ENCODE measurements at regions not wholly inside any gene's neighbourhood (a gene's known extent, or its start where the extent isn't known, plus 50 kb on each side); places are given as distances from the start of the nearest gene placed in this dataset.

- Histone ChIP-seq H4K20me1 (ENCODE audit: low read depth) (no peaks in the 10 kb centered on the region), H2AFZ (replicated peaks) (no peak overlapping the region), H3K9me3 (ENCODE audit: low read depth) (no peaks in the 10 kb centered on the region), H3F3A (ENCODE audit: low read depth) (no peaks in the 10 kb centered on the region), H3K79me2 (ENCODE audit: low read depth) (no peaks in the 10 kb centered on the region), H3K9ac (no peak overlapping the region), H3K4me1 (no peaks in the 10 kb centered on the region), H3K27me3 (no peaks in the 10 kb centered on the region), H3K4me2 (no peak overlapping the region), H3K27ac (no peak overlapping the region), H3K4me3 (no peak overlapping the region), H3K36me3 (no peaks in the 10 kb centered on the region)
- H3K27ac Mint-ChIP-seq, result no peak overlapping the region
- H3K4me3 Mint-ChIP-seq, result no peak overlapping the region
- no peaks in the 10 kb centered on the region for H3K36me3 Mint-ChIP-seq
- peaks cover 12% of the 10 kb centered on the region for H3K9me3 Mint-ChIP-seq
- no peaks in the 10 kb centered on the region for H3K27me3 Mint-ChIP-seq (ENCODE audit: insufficient read depth, low read depth)
- TF ChIP-seq EZH2phosphoT487 (IDR thresholded peaks at IDR 0.05), result no peak
- no peak for TF ChIP-seq EZH2 (IDR thresholded peaks at IDR 0.05)
- H3K4me1 Mint-ChIP-seq, result peaks cover 9% of the 10 kb centered on the region
- no peak for DNase-seq (ENCODE audit: low spot score)
Observed at GRCh38 chr1:234681990-234682389, 72.0 kb upstream of the IRF2BP2 start.

- no peak for TF ChIP-seq CTCF (IDR thresholded peaks at IDR 0.05)
- Histone ChIP-seq H4K20me1 (ENCODE audit: low read depth) (no peaks in the 10 kb centered on the region), H2AFZ (replicated peaks) (no peak overlapping the region), H3K27ac (no peak overlapping the region), H3K4me1 (no peaks in the 10 kb centered on the region), H3K9me3 (ENCODE audit: low read depth) (no peaks in the 10 kb centered on the region), H3K9ac (no peak overlapping the region), H3K79me2 (ENCODE audit: low read depth) (no peaks in the 10 kb centered on the region), H3K36me3 (no peaks in the 10 kb centered on the region), H3K27me3 (no peaks in the 10 kb centered on the region), H3K4me2 (no peak overlapping the region), H3K4me3 (no peak overlapping the region), H3F3A (ENCODE audit: low read depth) (no peaks in the 10 kb centered on the region)
- Mint-ChIP-seq H3K9me3 (peaks cover 7% of the 10 kb centered on the region), H3K36me3 (no peaks in the 10 kb centered on the region), H3K4me1 (peaks cover 16% of the 10 kb centered on the region), H3K27ac (no peak overlapping the region), H3K4me3 (no peak overlapping the region), H3K27me3 (ENCODE audit: insufficient read depth, low read depth) (no peaks in the 10 kb centered on the region)
- DNase-seq (ENCODE audit: low spot score), result no peak
Observed at GRCh38 chr1:234681065-234681464, 71.1 kb upstream of the IRF2BP2 start.

GRCh38 chr1:234680331-234680904 lies 70.4 kb upstream of the IRF2BP2 start:
- Histone ChIP-seq H3K4me2 (no peak overlapping the region), H4K20me1 (ENCODE audit: low read depth) (no peaks in the 10 kb centered on the region)

More at GRCh38 chr1:234680331-234680904, 70.4 kb upstream of the IRF2BP2 start:
- Histone ChIP-seq H3K4me1 (no peaks in the 10 kb centered on the region), H3K9ac (no peak overlapping the region), H3K4me3 (no peak overlapping the region), H3K36me3 (no peaks in the 10 kb centered on the region), H3K27ac (no peak overlapping the region), H3K9me3 (ENCODE audit: low read depth) (no peaks in the 10 kb centered on the region), H3F3A (ENCODE audit: low read depth) (no peaks in the 10 kb centered on the region), H2AFZ (replicated peaks) (no peak overlapping the region), H3K79me2 (ENCODE audit: low read depth) (no peaks in the 10 kb centered on the region), H3K27me3 (no peaks in the 10 kb centered on the region)
- Mint-ChIP-seq H3K4me3 (no peak overlapping the region), H3K9me3 (peaks cover 2% of the 10 kb centered on the region), H3K36me3 (no peaks in the 10 kb centered on the region), H3K4me1 (peaks cover 23% of the 10 kb centered on the region), H3K27ac (no peak overlapping the region), H3K27me3 (ENCODE audit: insufficient read depth, low read depth) (no peaks in the 10 kb centered on the region)
- TF ChIP-seq EZH2 (IDR thresholded peaks at IDR 0.05) (no peak), EZH2phosphoT487 (IDR thresholded peaks at IDR 0.05) (no peak), CTCF (IDR thresholded peaks at IDR 0.05) (no peak)
- no peak for DNase-seq (ENCODE audit: low spot score)

All from neural progenitor cell (in vitro differentiated cells).